ENCODE measurements at regions not wholly inside any gene's neighbourhood (a gene's known extent, or its start where the extent isn't known, plus 50 kb on each side); places are given as distances from the start of the nearest gene placed in this dataset.

DNA sequence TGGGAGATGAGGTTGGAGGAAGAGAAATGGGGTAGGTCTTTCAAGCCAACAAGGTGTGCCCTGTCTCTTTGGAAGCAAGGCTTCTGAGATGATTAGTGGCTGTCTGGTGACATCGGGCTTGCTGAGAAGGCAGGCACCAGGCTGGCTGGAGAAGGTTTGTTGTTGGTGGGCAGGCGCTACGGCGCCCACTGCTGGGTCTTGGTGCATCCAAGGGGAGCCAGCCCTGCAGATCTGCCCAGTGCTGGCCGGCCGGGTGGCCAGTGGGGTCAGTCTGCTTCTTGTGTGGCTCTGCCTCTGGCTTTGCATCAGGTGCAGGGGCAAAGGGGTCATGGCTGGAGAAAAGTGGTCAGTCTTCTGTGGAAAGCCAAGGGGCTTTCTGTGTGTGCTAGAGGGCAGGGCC, 126.2 kb downstream of the TLR5 start:
- TF ChIP-seq RAD21 (IDR thresholded peaks at IDR 0.05; ENCODE audit: low read depth) (no peak; the same call in 1 of the 2 replicates), POLR2A (IDR thresholded peaks at IDR 0.05; ENCODE audit: borderline replicate concordance, extremely low read depth, insufficient read depth, insufficient read length) (no peak), EZH2phosphoT487 (IDR thresholded peaks at IDR 0.05; ENCODE audit: borderline replicate concordance) (no peak), POLR2AphosphoS5 (IDR thresholded peaks at IDR 0.05; ENCODE audit: low read depth, low read length) (no peak), FOSL1 (IDR thresholded peaks at IDR 0.05; ENCODE audit: low read depth) (no peak), JUND (IDR thresholded peaks at IDR 0.05) (no peak), SIN3A (IDR thresholded peaks at IDR 0.05; ENCODE audit: low read depth) (no peak), ZNF274 (IDR thresholded peaks at IDR 0.05; ENCODE audit: low read depth, low read length) (no peak), SRF (IDR thresholded peaks at IDR 0.05; ENCODE audit: low read depth) (no peak), EZH2 (IDR thresholded peaks at IDR 0.05) (no peak)
- TF ChIP-seq, protein P1, sequence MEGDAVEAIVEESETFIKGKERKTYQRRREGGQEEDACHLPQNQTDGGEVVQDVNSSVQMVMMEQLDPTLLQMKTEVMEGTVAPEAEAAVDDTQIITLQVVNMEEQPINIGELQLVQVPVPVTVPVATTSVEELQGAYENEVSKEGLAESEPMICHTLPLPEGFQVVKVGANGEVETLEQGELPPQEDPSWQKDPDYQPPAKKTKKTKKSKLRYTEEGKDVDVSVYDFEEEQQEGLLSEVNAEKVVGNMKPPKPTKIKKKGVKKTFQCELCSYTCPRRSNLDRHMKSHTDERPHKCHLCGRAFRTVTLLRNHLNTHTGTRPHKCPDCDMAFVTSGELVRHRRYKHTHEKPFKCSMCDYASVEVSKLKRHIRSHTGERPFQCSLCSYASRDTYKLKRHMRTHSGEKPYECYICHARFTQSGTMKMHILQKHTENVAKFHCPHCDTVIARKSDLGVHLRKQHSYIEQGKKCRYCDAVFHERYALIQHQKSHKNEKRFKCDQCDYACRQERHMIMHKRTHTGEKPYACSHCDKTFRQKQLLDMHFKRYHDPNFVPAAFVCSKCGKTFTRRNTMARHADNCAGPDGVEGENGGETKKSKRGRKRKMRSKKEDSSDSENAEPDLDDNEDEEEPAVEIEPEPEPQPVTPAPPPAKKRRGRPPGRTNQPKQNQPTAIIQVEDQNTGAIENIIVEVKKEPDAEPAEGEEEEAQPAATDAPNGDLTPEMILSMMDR (IDR thresholded peaks at IDR 0.05 in 2 of 3, conservative IDR thresholded peaks at IDR 0.05 in 1 of 3; ENCODE audit: borderline replicate concordance in 1 of 3, insufficient read depth in 1 of 3, low read depth in 2 of 3, low read length in 2 of 3), result no peak
- TF ChIP-seq, protein P2, sequence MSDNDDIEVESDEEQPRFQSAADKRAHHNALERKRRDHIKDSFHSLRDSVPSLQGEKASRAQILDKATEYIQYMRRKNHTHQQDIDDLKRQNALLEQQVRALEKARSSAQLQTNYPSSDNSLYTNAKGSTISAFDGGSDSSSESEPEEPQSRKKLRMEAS (IDR thresholded peaks at IDR 0.05), result no peak
- TF ChIP-seq, protein P3, sequence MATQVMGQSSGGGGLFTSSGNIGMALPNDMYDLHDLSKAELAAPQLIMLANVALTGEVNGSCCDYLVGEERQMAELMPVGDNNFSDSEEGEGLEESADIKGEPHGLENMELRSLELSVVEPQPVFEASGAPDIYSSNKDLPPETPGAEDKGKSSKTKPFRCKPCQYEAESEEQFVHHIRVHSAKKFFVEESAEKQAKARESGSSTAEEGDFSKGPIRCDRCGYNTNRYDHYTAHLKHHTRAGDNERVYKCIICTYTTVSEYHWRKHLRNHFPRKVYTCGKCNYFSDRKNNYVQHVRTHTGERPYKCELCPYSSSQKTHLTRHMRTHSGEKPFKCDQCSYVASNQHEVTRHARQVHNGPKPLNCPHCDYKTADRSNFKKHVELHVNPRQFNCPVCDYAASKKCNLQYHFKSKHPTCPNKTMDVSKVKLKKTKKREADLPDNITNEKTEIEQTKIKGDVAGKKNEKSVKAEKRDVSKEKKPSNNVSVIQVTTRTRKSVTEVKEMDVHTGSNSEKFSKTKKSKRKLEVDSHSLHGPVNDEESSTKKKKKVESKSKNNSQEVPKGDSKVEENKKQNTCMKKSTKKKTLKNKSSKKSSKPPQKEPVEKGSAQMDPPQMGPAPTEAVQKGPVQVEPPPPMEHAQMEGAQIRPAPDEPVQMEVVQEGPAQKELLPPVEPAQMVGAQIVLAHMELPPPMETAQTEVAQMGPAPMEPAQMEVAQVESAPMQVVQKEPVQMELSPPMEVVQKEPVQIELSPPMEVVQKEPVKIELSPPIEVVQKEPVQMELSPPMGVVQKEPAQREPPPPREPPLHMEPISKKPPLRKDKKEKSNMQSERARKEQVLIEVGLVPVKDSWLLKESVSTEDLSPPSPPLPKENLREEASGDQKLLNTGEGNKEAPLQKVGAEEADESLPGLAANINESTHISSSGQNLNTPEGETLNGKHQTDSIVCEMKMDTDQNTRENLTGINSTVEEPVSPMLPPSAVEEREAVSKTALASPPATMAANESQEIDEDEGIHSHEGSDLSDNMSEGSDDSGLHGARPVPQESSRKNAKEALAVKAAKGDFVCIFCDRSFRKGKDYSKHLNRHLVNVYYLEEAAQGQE (IDR thresholded peaks at IDR 0.05; ENCODE audit: low read depth), result no peak
